Dedifferentiated amniotic fluid mesenchymal stem cell (primary cell): ENCODE measurements at regions not wholly inside any gene's neighbourhood (a gene's known extent, or its start where the extent isn't known, plus 50 kb on each side); places are given as distances from the start of the nearest gene placed in this dataset.
"Not testable (repeated sequence)": the region's sequence is repeated elsewhere in the genome, so short reads cannot be mapped to it uniquely, and the experiment has no call there.

Experiments used
- DNase-seq: peaks from one replicate; pipeline ENCODE4 v3.0.0-alpha.2; 2016; ENCODE audit errors: extremely low spot score

GRCh38 chr5:91499943-91500531, 116.9 kb upstream of the ARRDC3 start:
- peak; percentile 72 for DNase-seq

GRCh38 chr5:91495699-91496098, 112.6 kb upstream of the ARRDC3 start:
- no peak for DNase-seq

GRCh38 chr5:91494447-91494996, 111.4 kb upstream of the ARRDC3 start:
- DNase-seq, result no peak

- no peak for DNase-seq
Measured at GRCh38 chr5:91493086-91493485, 110.0 kb upstream of the ARRDC3 start.

- DNase-seq, result no peak
Measured at GRCh38 chr5:91491229-91491628, 108.1 kb upstream of the ARRDC3 start.

- no peak for DNase-seq
Measured at GRCh38 chr5:91490316-91490715, 107.2 kb upstream of the ARRDC3 start.

GRCh38 chr5:91487420-91487819, 104.3 kb upstream of the ARRDC3 start:
- DNase-seq, result no peak

- no peak for DNase-seq
Measured at GRCh38 chr5:91486638-91487037, 103.5 kb upstream of the ARRDC3 start.

GRCh38 chr5:91484662-91485061, 101.5 kb upstream of the ARRDC3 start:
- no peak for DNase-seq

GRCh38 chr5:91479376-91479775, 96.3 kb upstream of the ARRDC3 start:
- DNase-seq, result not testable (repeated sequence)

- no peak for DNase-seq
Measured at GRCh38 chr5:91478096-91478495, 95.0 kb upstream of the ARRDC3 start.

GRCh38 chr5:91477408-91477807, 94.3 kb upstream of the ARRDC3 start:
- no peak for DNase-seq

GRCh38 chr5:91474201-91474600, 91.1 kb upstream of the ARRDC3 start:
- no peak for DNase-seq

- no peak for DNase-seq
Measured at GRCh38 chr5:91472631-91473030, 89.5 kb upstream of the ARRDC3 start.

GRCh38 chr5:91469517-91470165, 86.5 kb upstream of the ARRDC3 start:
- no peak for DNase-seq

- DNase-seq, result no peak
Measured at GRCh38 chr5:91468651-91469422, 85.7 kb upstream of the ARRDC3 start.

- no peak for DNase-seq
Measured at GRCh38 chr5:91464886-91465646, 81.9 kb upstream of the ARRDC3 start.

- no peak for DNase-seq
Measured at GRCh38 chr5:91457681-91458058, 74.6 kb upstream of the ARRDC3 start.

- DNase-seq, result no peak
Measured at GRCh38 chr5:91456928-91457680, 74.0 kb upstream of the ARRDC3 start.

- no peak for DNase-seq
Measured at GRCh38 chr5:91449083-91449482, 66.0 kb upstream of the ARRDC3 start.

- DNase-seq, result not testable (repeated sequence)
Measured at GRCh38 chr5:91448079-91448478, 65.0 kb upstream of the ARRDC3 start.
